Endodermal cell (in vitro differentiated cells): ENCODE measurements at regions not wholly inside any gene's neighbourhood (a gene's known extent, or its start where the extent isn't known, plus 50 kb on each side); places are given as distances from the start of the nearest gene placed in this dataset.

Source experiments
- DNase-seq: peaks from one replicate; pipeline ENCODE4 v3.0.0-alpha.2; 2017
- H3K27ac ChIP-seq: 2 replicates; pipeline ENCODE4 v1.5.1; 2013; ENCODE audit warnings: mild to moderate bottlenecking, low read depth, low read length, moderate library complexity
- H3K27me3 ChIP-seq: 2 replicates; pipeline ENCODE4 v1.6.1; 2013; ENCODE audit warnings: mild to moderate bottlenecking, low read length, moderate library complexity; ENCODE audit not compliant: insufficient read depth, control insufficient read depth, poor library complexity, severe bottlenecking
- H3K36me3 ChIP-seq: 2 replicates; pipeline ENCODE4 v1.7.0; 2013; ENCODE audit warnings: mild to moderate bottlenecking, low read length, moderate library complexity; ENCODE audit not compliant: control insufficient read depth, insufficient read depth
- H3K4me1 ChIP-seq: one replicate; pipeline ENCODE4 v1.7.0; 2013; ENCODE audit warnings: low read length; ENCODE audit not compliant: control insufficient read depth, insufficient read depth
- H3K4me3 ChIP-seq: 2 replicates; pipeline ENCODE4 v1.5.1; 2013; ENCODE audit warnings: mild to moderate bottlenecking, low read length, moderate library complexity
- H3K9ac ChIP-seq: 2 replicates; pipeline ENCODE4 v1.6.1; 2013; ENCODE audit warnings: mild to moderate bottlenecking, low read length, moderate library complexity; ENCODE audit not compliant: poor library complexity, severe bottlenecking; ENCODE audit errors: extremely low read depth
- H3K9me3 ChIP-seq: 2 replicates; pipeline ENCODE4 v1.6.1; 2013; ENCODE audit warnings: mild to moderate bottlenecking, low read length, moderate library complexity; ENCODE audit not compliant: control insufficient read depth
- H3K27ac Mint-ChIP-seq: 2 replicates; pipeline ENCODE4 v1.8.0; 2020; ENCODE audit warnings: mixed read lengths
- H3K27me3 Mint-ChIP-seq: 2 replicates; pipeline ENCODE4 v1.8.0; 2021; ENCODE audit warnings: mild to moderate bottlenecking, mixed read lengths; ENCODE audit not compliant: insufficient read depth
- H3K36me3 Mint-ChIP-seq: 2 replicates; pipeline ENCODE4 v1.8.0; 2020; ENCODE audit warnings: low read depth, mixed read lengths
- H3K4me1 Mint-ChIP-seq: 2 replicates; pipeline ENCODE4 v1.8.0; 2020; ENCODE audit warnings: mixed read lengths
- H3K4me3 Mint-ChIP-seq: 2 replicates; pipeline ENCODE4 v1.8.0; 2020; ENCODE audit warnings: mild to moderate bottlenecking, moderate library complexity, mixed read lengths
- H3K9me3 Mint-ChIP-seq: 2 replicates; pipeline ENCODE4 v1.8.0; 2020; ENCODE audit warnings: mild to moderate bottlenecking, mixed read lengths
- WGBS, 2 experiments: methylation state at CpG; one replicate each; pipeline versions ENCODE4 v1.1.5 to v1.1.7; 2013; ENCODE audit warnings: missing lambda C conversion rate in 2 of 2, mixed read lengths in 1 of 2; ENCODE audit not compliant: insufficient coverage in 1 of 2, insufficient read length in 1 of 2; 5-methylcytosine and 5-hydroxymethylcytosine counted together
- TF ChIP-seq, protein P1 (sequence below): fragments of 200-600 bp; sonication (generic); conservative IDR thresholded peaks from 2 replicates; pipeline ENCODE4 v1.5.0; 2021; ENCODE audit warnings: antibody characterized with exemption, mild to moderate bottlenecking

- no peak overlapping the region for H3K27ac Mint-ChIP-seq
- H3K36me3 Mint-ChIP-seq = no peaks in the 10 kb centered on the region
- H3K27me3 Mint-ChIP-seq = peaks cover 3% of the 10 kb centered on the region
- no peak overlapping the region for H3K4me3 ChIP-seq
- H3K9me3 Mint-ChIP-seq = no peaks in the 10 kb centered on the region
- WGBS, 2 experiments = 92 to 100% methylated on average over 4 of the region's 4 CpGs
- peaks cover 5% of the 10 kb centered on the region for H3K4me1 Mint-ChIP-seq
- no peak overlapping the region for H3K9ac ChIP-seq
- DNase-seq = no peak
- no peak overlapping the region for H3K4me3 Mint-ChIP-seq
- H3K9me3 ChIP-seq = no peaks in the 10 kb centered on the region
- TF ChIP-seq, protein P1, sequence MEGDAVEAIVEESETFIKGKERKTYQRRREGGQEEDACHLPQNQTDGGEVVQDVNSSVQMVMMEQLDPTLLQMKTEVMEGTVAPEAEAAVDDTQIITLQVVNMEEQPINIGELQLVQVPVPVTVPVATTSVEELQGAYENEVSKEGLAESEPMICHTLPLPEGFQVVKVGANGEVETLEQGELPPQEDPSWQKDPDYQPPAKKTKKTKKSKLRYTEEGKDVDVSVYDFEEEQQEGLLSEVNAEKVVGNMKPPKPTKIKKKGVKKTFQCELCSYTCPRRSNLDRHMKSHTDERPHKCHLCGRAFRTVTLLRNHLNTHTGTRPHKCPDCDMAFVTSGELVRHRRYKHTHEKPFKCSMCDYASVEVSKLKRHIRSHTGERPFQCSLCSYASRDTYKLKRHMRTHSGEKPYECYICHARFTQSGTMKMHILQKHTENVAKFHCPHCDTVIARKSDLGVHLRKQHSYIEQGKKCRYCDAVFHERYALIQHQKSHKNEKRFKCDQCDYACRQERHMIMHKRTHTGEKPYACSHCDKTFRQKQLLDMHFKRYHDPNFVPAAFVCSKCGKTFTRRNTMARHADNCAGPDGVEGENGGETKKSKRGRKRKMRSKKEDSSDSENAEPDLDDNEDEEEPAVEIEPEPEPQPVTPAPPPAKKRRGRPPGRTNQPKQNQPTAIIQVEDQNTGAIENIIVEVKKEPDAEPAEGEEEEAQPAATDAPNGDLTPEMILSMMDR = no peak
- H3K27ac ChIP-seq = no peak overlapping the region
- no peaks in the 10 kb centered on the region for H3K36me3 ChIP-seq
- no peaks in the 10 kb centered on the region for H3K4me1 ChIP-seq
- peaks cover 16% of the 10 kb centered on the region for H3K27me3 ChIP-seq
Measured at GRCh38 chr7:121525155-121525819, 129.2 kb upstream of the FAM3C start.

DNA sequence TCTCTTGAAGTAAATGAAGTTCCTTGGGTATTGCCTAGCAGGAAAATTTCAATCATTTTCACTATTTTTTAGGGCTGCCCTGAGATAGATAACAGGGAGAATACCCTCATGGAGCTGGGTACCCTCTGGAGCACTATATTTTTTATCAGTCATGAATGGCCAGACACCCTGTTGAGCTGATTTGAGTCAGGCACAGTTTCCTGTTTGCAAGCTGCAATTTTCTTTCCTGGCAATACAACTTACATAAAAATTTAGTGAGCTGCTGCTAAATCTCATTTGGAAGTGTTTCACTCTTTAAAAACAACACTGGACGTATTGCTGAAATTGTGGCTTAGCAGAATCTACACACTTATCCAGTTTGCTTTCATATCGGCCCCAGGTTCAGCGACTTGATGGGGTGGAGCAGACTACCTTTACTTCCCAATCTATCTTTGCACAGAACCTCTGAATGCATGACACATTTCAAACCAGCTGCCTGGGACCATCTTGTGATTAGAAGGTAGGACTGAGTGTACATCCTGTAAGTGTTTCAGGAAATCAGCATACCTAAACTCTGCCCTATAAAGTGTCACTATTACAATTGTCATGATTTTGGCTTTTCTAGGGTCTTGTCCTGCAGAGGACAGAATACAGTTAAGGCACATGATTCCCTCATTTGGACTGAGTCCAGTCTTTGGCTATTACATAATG is 125.7 kb upstream of the FAM3C start:
- Histone ChIP-seq H3K36me3 (no peaks in the 10 kb centered on the region), H3K27ac (no peak overlapping the region), H3K4me3 (no peak overlapping the region), H3K4me1 (no peaks in the 10 kb centered on the region), H3K27me3 (no peaks in the 10 kb centered on the region), H3K9me3 (no peaks in the 10 kb centered on the region), H3K9ac (no peak overlapping the region)
- Mint-ChIP-seq H3K9me3 (peaks cover 3% of the 10 kb centered on the region), H3K27me3 (no peaks in the 10 kb centered on the region), H3K4me1 (no peaks in the 10 kb centered on the region), H3K27ac (no peak overlapping the region), H3K36me3 (no peaks in the 10 kb centered on the region), H3K4me3 (no peak overlapping the region)
- TF ChIP-seq, protein P1 = no peak
- 80 to 83% methylated on average over 1 to 3 of the region's 3 CpGs for WGBS, 2 experiments
- no peak for DNase-seq

GRCh38 chr7:121520911-121521310 is 124.8 kb upstream of the FAM3C start:
- no peak overlapping the region for H3K27ac ChIP-seq
- TF ChIP-seq, protein P1 = no peak
- no peaks in the 10 kb centered on the region for H3K36me3 ChIP-seq
- no peak overlapping the region for H3K27ac Mint-ChIP-seq
- H3K9ac ChIP-seq = no peak overlapping the region
- H3K27me3 Mint-ChIP-seq = no peaks in the 10 kb centered on the region
- no peaks in the 10 kb centered on the region for H3K27me3 ChIP-seq
- no peaks in the 10 kb centered on the region for H3K36me3 Mint-ChIP-seq
- DNase-seq = no peak
- H3K4me3 Mint-ChIP-seq = no peak overlapping the region
- no peak overlapping the region for H3K4me3 ChIP-seq
- H3K9me3 Mint-ChIP-seq = peaks cover 3% of the 10 kb centered on the region
- WGBS, 2 experiments = 81 to 89% methylated on average over 1 of the region's 1 CpG
- H3K9me3 ChIP-seq = no peaks in the 10 kb centered on the region
- H3K4me1 ChIP-seq = no peaks in the 10 kb centered on the region
- H3K4me1 Mint-ChIP-seq = no peaks in the 10 kb centered on the region
